ENCODE measurements at regions not wholly inside any gene's neighbourhood (a gene's known extent, or its start where the extent isn't known, plus 50 kb on each side); places are given as distances from the start of the nearest gene placed in this dataset.

DNA sequence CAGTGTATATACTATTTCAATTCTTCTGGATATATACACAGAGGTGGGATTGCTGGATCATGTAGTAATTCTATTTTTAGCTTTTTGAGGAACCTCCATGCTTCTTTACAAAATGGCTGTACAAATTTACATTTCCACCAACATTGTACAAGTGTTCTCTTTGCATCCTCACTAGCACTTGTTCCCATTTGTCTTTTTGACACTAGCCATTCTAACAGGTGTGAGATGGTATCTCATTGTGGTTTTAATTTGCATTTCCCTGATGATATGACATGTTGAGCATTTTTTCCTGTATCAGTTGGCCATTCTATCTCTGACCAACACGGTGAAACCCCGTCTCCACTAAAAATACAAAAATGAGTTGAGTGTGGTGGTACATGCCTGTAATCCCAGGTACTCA lies 68.1 kb upstream of the PMEPA1 start:
- TF ChIP-seq POLR2AphosphoS5 (IDR thresholded peaks at IDR 0.05; ENCODE audit: low read depth, low read length), result no peak
- TF ChIP-seq TAF1 (IDR thresholded peaks at IDR 0.05; ENCODE audit: low read depth, low read length), result no peak
- no peak for TF ChIP-seq POLR2A (IDR thresholded peaks at IDR 0.05; ENCODE audit: low read depth, low read length)

Data from GM12891 (cell line).